CD4-positive, alpha-beta T cell treated with Interleukin-2 at 100 ng/mL for 4 hours (primary cell): ENCODE measurements at regions not wholly inside any gene's neighbourhood (a gene's known extent, or its start where the extent isn't known, plus 50 kb on each side); places are given as distances from the start of the nearest gene placed in this dataset.

ENCODE experiments used
- DNase-seq: peaks from one replicate; pipeline ENCODE4 v3.0.0-alpha.2; 2020; ENCODE audit warnings: low spot score

- peak; percentile 22 for DNase-seq
These were observed 114.9 kb upstream of the NFIB start for GRCh38 chr9:14428781-14429230.

- no peak for DNase-seq
These were observed 113.5 kb upstream of the NFIB start for GRCh38 chr9:14427419-14427818.

GRCh38 chr9:14424983-14425382 lies 111.0 kb upstream of the NFIB start:
- no peak for DNase-seq

GRCh38 chr9:14424289-14424688 lies 110.3 kb upstream of the NFIB start:
- no peak for DNase-seq

GRCh38 chr9:14423815-14424261 lies 109.9 kb upstream of the NFIB start:
- no peak for DNase-seq

- DNase-seq = no peak
These were observed 107.3 kb upstream of the NFIB start for GRCh38 chr9:14421291-14421690.

- DNase-seq = no peak
These were observed 105.3 kb upstream of the NFIB start for GRCh38 chr9:14418941-14419937.

- DNase-seq = no peak
These were observed 104.5 kb upstream of the NFIB start for GRCh38 chr9:14418301-14418940.

GRCh38 chr9:14417237-14417636 lies 103.3 kb upstream of the NFIB start:
- no peak for DNase-seq

- DNase-seq = no peak
These were observed 102.0 kb upstream of the NFIB start for GRCh38 chr9:14415947-14416346.

GRCh38 chr9:14413812-14414211 lies 99.9 kb upstream of the NFIB start:
- no peak for DNase-seq

- no peak for DNase-seq
These were observed 98.8 kb upstream of the NFIB start for GRCh38 chr9:14412775-14413174.

GRCh38 chr9:14406463-14406862 lies 92.5 kb upstream of the NFIB start:
- no peak for DNase-seq

- DNase-seq = no peak
These were observed 91.3 kb upstream of the NFIB start for GRCh38 chr9:14405176-14405706.

- no peak for DNase-seq
These were observed 89.1 kb upstream of the NFIB start for GRCh38 chr9:14403081-14403480.

- no peak for DNase-seq
These were observed 88.6 kb upstream of the NFIB start for GRCh38 chr9:14402583-14402982.

GRCh38 chr9:14401911-14402310 lies 88.0 kb upstream of the NFIB start:
- no peak for DNase-seq

- no peak for DNase-seq
These were observed 86.7 kb upstream of the NFIB start for GRCh38 chr9:14400658-14400995.

- no peak for DNase-seq
These were observed 86.1 kb upstream of the NFIB start for GRCh38 chr9:14399756-14400657.

- DNase-seq = no peak
These were observed 84.5 kb upstream of the NFIB start for GRCh38 chr9:14398473-14398872.

GRCh38 chr9:14396171-14396570 lies 82.2 kb upstream of the NFIB start:
- DNase-seq = no peak
